ENCODE measurements at regions not wholly inside any gene's neighbourhood (a gene's known extent, or its start where the extent isn't known, plus 50 kb on each side); places are given as distances from the start of the nearest gene placed in this dataset.

DNA sequence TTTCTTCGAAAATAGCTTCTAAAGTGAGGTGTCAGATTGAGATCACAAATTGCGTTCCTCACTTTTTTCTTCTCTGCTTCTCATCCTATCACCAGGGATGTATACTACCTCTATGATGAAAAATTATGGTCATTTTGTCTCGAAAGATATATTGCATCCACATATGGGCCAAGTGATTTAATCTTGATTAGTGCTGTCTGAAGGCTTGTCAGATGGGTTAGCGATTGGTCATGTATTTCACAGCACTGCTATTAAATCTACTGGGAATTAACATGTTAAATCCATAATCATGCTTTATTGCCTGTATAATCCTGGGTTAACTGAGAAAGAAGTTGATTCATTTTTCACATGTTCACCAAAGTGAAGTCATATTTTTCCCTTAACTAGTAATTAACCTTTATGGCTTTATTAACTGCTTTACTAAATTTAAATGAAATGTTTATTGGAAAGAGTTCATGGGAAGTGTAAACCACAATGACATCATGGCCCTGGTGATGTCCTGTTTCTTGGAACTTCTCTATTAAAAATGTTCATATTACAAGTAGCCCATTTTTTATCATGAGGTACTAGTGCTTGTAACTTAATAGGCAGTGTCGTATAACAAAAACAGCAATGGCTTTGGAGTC is 193.3 kb downstream of the SMC2 start:
- Histone ChIP-seq H3K27ac (ENCODE audit: low read depth in 1 of 2, low read length in 2 of 2) (no peak overlapping the region), H3K4me1 (ENCODE audit: control insufficient read depth in 4 of 4, insufficient read depth in 4 of 4, low read length in 3 of 4) (peaks cover 0 to 1% (median 0%) of the 10 kb centered on the region in 4 donors), H3K4me3 (ENCODE audit: low read depth in 1 of 3, low read length in 3 of 3) (no peak overlapping the region), H3K27me3 (ENCODE audit: control insufficient read depth in 4 of 4, insufficient read depth in 4 of 4, low read length in 3 of 4) (no peaks in the 10 kb centered on the region), H3K9me3 (ENCODE audit: control insufficient read depth in 4 of 4, low read length in 3 of 4) (no peaks in the 10 kb centered on the region), H3K9ac (ENCODE audit: low read depth in 1 of 2, low read length in 2 of 2) (no peak overlapping the region), H3K36me3 (ENCODE audit: control insufficient read depth in 4 of 4, insufficient read depth in 3 of 4, low read depth in 1 of 4, low read length in 3 of 4) (no peaks in the 10 kb centered on the region)
- 89% methylated on average over 5 of the region's 5 CpGs for WGBS
- TF ChIP-seq HNF4A (conservative IDR thresholded peaks at IDR 0.05) (no peak), TAF1 (conservative IDR thresholded peaks at IDR 0.05) (no peak), SP1 (IDR thresholded peaks at IDR 0.05) (no peak), RXRA (IDR thresholded peaks at IDR 0.05) (no peak), GABPA (IDR thresholded peaks at IDR 0.05 in 1 of 2, conservative IDR thresholded peaks at IDR 0.05 in 1 of 2) (no peak), FOXA1 (IDR thresholded peaks at IDR 0.05) (no peak), HNF4G (IDR thresholded peaks at IDR 0.05) (no peak), JUND (IDR thresholded peaks at IDR 0.05) (no peak), RAD21 (IDR thresholded peaks at IDR 0.05) (no peak), FOXA2 (IDR thresholded peaks at IDR 0.05) (no peak), NR2F2 (IDR thresholded peaks at IDR 0.05) (no peak), EGR1 (IDR thresholded peaks at IDR 0.05; ENCODE audit: low read depth in 2 of 2) (no peak), YY1 (IDR thresholded peaks at IDR 0.05) (no peak)
- TF ChIP-seq, protein P1, sequence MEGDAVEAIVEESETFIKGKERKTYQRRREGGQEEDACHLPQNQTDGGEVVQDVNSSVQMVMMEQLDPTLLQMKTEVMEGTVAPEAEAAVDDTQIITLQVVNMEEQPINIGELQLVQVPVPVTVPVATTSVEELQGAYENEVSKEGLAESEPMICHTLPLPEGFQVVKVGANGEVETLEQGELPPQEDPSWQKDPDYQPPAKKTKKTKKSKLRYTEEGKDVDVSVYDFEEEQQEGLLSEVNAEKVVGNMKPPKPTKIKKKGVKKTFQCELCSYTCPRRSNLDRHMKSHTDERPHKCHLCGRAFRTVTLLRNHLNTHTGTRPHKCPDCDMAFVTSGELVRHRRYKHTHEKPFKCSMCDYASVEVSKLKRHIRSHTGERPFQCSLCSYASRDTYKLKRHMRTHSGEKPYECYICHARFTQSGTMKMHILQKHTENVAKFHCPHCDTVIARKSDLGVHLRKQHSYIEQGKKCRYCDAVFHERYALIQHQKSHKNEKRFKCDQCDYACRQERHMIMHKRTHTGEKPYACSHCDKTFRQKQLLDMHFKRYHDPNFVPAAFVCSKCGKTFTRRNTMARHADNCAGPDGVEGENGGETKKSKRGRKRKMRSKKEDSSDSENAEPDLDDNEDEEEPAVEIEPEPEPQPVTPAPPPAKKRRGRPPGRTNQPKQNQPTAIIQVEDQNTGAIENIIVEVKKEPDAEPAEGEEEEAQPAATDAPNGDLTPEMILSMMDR (IDR thresholded peaks at IDR 0.05; ENCODE audit: low read depth, low read length, missing input control): no peak
- TF ChIP-seq, protein P2, sequence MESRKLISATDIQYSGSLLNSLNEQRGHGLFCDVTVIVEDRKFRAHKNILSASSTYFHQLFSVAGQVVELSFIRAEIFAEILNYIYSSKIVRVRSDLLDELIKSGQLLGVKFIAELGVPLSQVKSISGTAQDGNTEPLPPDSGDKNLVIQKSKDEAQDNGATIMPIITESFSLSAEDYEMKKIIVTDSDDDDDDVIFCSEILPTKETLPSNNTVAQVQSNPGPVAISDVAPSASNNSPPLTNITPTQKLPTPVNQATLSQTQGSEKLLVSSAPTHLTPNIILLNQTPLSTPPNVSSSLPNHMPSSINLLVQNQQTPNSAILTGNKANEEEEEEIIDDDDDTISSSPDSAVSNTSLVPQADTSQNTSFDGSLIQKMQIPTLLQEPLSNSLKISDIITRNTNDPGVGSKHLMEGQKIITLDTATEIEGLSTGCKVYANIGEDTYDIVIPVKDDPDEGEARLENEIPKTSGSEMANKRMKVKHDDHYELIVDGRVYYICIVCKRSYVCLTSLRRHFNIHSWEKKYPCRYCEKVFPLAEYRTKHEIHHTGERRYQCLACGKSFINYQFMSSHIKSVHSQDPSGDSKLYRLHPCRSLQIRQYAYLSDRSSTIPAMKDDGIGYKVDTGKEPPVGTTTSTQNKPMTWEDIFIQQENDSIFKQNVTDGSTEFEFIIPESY (IDR thresholded peaks at IDR 0.05): no peak
- TF ChIP-seq, protein P3, sequence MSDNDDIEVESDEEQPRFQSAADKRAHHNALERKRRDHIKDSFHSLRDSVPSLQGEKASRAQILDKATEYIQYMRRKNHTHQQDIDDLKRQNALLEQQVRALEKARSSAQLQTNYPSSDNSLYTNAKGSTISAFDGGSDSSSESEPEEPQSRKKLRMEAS (IDR thresholded peaks at IDR 0.05): no peak
- TF ChIP-seq, protein P4, sequence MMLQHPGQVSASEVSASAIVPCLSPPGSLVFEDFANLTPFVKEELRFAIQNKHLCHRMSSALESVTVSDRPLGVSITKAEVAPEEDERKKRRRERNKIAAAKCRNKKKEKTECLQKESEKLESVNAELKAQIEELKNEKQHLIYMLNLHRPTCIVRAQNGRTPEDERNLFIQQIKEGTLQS (IDR thresholded peaks at IDR 0.05): no peak
- TF ChIP-seq, protein P5, sequence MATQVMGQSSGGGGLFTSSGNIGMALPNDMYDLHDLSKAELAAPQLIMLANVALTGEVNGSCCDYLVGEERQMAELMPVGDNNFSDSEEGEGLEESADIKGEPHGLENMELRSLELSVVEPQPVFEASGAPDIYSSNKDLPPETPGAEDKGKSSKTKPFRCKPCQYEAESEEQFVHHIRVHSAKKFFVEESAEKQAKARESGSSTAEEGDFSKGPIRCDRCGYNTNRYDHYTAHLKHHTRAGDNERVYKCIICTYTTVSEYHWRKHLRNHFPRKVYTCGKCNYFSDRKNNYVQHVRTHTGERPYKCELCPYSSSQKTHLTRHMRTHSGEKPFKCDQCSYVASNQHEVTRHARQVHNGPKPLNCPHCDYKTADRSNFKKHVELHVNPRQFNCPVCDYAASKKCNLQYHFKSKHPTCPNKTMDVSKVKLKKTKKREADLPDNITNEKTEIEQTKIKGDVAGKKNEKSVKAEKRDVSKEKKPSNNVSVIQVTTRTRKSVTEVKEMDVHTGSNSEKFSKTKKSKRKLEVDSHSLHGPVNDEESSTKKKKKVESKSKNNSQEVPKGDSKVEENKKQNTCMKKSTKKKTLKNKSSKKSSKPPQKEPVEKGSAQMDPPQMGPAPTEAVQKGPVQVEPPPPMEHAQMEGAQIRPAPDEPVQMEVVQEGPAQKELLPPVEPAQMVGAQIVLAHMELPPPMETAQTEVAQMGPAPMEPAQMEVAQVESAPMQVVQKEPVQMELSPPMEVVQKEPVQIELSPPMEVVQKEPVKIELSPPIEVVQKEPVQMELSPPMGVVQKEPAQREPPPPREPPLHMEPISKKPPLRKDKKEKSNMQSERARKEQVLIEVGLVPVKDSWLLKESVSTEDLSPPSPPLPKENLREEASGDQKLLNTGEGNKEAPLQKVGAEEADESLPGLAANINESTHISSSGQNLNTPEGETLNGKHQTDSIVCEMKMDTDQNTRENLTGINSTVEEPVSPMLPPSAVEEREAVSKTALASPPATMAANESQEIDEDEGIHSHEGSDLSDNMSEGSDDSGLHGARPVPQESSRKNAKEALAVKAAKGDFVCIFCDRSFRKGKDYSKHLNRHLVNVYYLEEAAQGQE (IDR thresholded peaks at IDR 0.05): no peak
- no peak for DNase-seq (ENCODE audit: low spot score)

Data from liver (tissue), 8 donors.